Ovary (tissue), 7 donors: ENCODE measurements at regions not wholly inside any gene's neighbourhood (a gene's known extent, or its start where the extent isn't known, plus 50 kb on each side); places are given as distances from the start of the nearest gene placed in this dataset.

ENCODE experiments used
- DNase-seq, 5 donors: peaks; one replicate each; pipeline ENCODE4 v3.0.0-alpha.2; 2019 to 2020
- H3K27ac ChIP-seq, 2 donors: fragments of 200-600 bp; one replicate each; pipeline versions ENCODE4 v1.5.1 to v1.8.0; 2019 to 2022
- H3K27me3 ChIP-seq: fragments of 200-600 bp; one replicate; pipeline ENCODE4 v1.8.0; 2022
- H3K36me3 ChIP-seq: fragments of 200-600 bp; sonication (generic); one replicate; pipeline ENCODE4 v1.5.1; 2019
- H3K4me1 ChIP-seq: one replicate; pipeline ENCODE4 v1.8.1; 2013; ENCODE audit warnings: mild to moderate bottlenecking, moderate library complexity; ENCODE audit not compliant: insufficient read depth
- H3K4me3 ChIP-seq: fragments of 200-600 bp; sonication (generic); one replicate; pipeline ENCODE4 v1.5.1; 2017
- H3K9me3 ChIP-seq, 2 donors: fragments of 200-600 bp in 1 of 2; sonication (generic) in 1 of 2; one replicate each; pipeline versions ENCODE4 v1.5.1 to v1.8.1; 2013 to 2019; ENCODE audit warnings: mild to moderate bottlenecking in 1 of 2, moderate library complexity in 1 of 2
- CTCF ChIP-seq, 3 donors: fragments of 450-650 bp in 2 of 3; fragments of 200-600 bp in 1 of 3; IDR thresholded peaks; one replicate each; pipeline versions ENCODE4 v1.5.1 to v1.8.0; 2016 to 2022; ENCODE audit warnings: antibody characterized with exemption in 3 of 3, mild to moderate bottlenecking in 1 of 3
- EP300 ChIP-seq: sonication (generic); formaldehyde crosslinking; IDR thresholded peaks from one replicate; pipeline ENCODE4 v1.6.1; 2017; ENCODE audit warnings: antibody characterized with exemption
- POLR2A ChIP-seq: fragments of 450-650 bp; IDR thresholded peaks from one replicate; pipeline ENCODE4 v1.6.1; 2017; ENCODE audit warnings: antibody characterized with exemption, mild to moderate bottlenecking, moderate library complexity
- WGBS, 3 donors: extraction: QIAGEN DNeasy Blood & Tissue Kit in 1 of 3; methylation state at CpG; one replicate each; pipeline versions ENCODE4 v1.1.5 to v1.1.7; 2013 to 2017; 5-methylcytosine and 5-hydroxymethylcytosine counted together
- intact Hi-C, 4 donors: fragments of 100-400 bp; cut with DNase I; formaldehyde crosslinking; loops; one replicate each; pipeline versions ENCODE4 v1.11.0 to v1.15.1; 2022 to 2023
- donor health status: DM: no; HTN: no; CAD: no; lungs with moderate emphysema.
- donor health status: DM: no; HTN: no; CAD: no.
- donor health status: Bipolar disorder and iron deficiency.
- donor health status: DM: no; HTN: no; CAD: no.
- donor health status: DM: yes; HTN: yes; CAD: no.

GRCh38 chr10:105988848-105989247, 1175.7 kb downstream of the SORCS1 start:
- Histone ChIP-seq H3K36me3 (no peaks in the 10 kb centered on the region), H3K9me3 (no peaks in the 10 kb centered on the region), H3K27ac (no peak overlapping the region), H3K27me3 (no peaks in the 10 kb centered on the region), H3K4me1 (no peaks in the 10 kb centered on the region), H3K4me3 (no peak overlapping the region)
- intact Hi-C loops, result no loop called here
- DNase-seq, result no peak
- TF ChIP-seq EP300 (no peak), CTCF (IDR thresholded peaks at IDR 0.05) (no peak), POLR2A (no peak)
- WGBS, 3 donors, result 67 to 80% (median 68%) methylated on average over 1 of the region's 1 CpG

GRCh38 chr10:105986912-105987635, 1177.4 kb downstream of the SORCS1 start:
- no peaks in the 10 kb centered on the region for H3K27me3 ChIP-seq
- no peak overlapping the region for H3K4me3 ChIP-seq
- no peak for TF ChIP-seq CTCF (IDR thresholded peaks at IDR 0.05)
- no peak for TF ChIP-seq POLR2A
- no peak for TF ChIP-seq EP300
- no peaks in the 10 kb centered on the region for H3K36me3 ChIP-seq
- H3K27ac ChIP-seq, result no peak overlapping the region
- H3K4me1 ChIP-seq, result no peaks in the 10 kb centered on the region
- intact Hi-C loops, result no loop called here
- DNase-seq, result no peak
- no peaks in the 10 kb centered on the region for H3K9me3 ChIP-seq
- 38 to 42% (median 40%) methylated on average over 3 of the region's 3 CpGs for WGBS, 3 donors

GRCh38 chr10:105986486-105986885, 1178.0 kb downstream of the SORCS1 start:
- H3K27ac ChIP-seq, result no peak overlapping the region
- intact Hi-C loops, result no loop called here
- TF ChIP-seq POLR2A, result no peak
- TF ChIP-seq EP300, result no peak
- no peak for TF ChIP-seq CTCF (IDR thresholded peaks at IDR 0.05)

GRCh38 chr10:105982735-105983134, 1181.8 kb downstream of the SORCS1 start:
- Histone ChIP-seq H3K9me3 (no peaks in the 10 kb centered on the region), H3K27ac (no peak overlapping the region), H3K4me1 (no peaks in the 10 kb centered on the region), H3K27me3 (no peaks in the 10 kb centered on the region), H3K36me3 (no peaks in the 10 kb centered on the region), H3K4me3 (no peak overlapping the region)
- TF ChIP-seq CTCF (IDR thresholded peaks at IDR 0.05) (no peak), EP300 (no peak), POLR2A (no peak)
- WGBS, 3 donors, result 62 to 78% (median 68%) methylated on average over 3 of the region's 3 CpGs
- intact Hi-C loops, result no loop called here
- DNase-seq, result no peak

More at GRCh38 chr10:105986486-105986885, 1178.0 kb downstream of the SORCS1 start:
- no peaks in the 10 kb centered on the region for H3K27me3 ChIP-seq
- no peak for DNase-seq
- H3K36me3 ChIP-seq, result no peaks in the 10 kb centered on the region
- H3K4me3 ChIP-seq, result no peak overlapping the region
- H3K9me3 ChIP-seq, result no peaks in the 10 kb centered on the region
- WGBS, 3 donors, result 42 to 52% (median 43%) methylated on average over 2 of the region's 2 CpGs
- no peaks in the 10 kb centered on the region for H3K4me1 ChIP-seq
